ENCODE measurements at regions not wholly inside any gene's neighbourhood (a gene's known extent, or its start where the extent isn't known, plus 50 kb on each side); places are given as distances from the start of the nearest gene placed in this dataset.

- TF ChIP-seq SIN3A (IDR thresholded peaks at IDR 0.05; ENCODE audit: borderline replicate concordance, insufficient read depth, low read length) (no peak), POLR2AphosphoS5 (IDR thresholded peaks at IDR 0.05; ENCODE audit: low read depth, low read length) (no peak), TAF1 (IDR thresholded peaks at IDR 0.05; ENCODE audit: borderline replicate concordance, insufficient read depth, low read length) (no peak)
- TF ChIP-seq, protein P1, sequence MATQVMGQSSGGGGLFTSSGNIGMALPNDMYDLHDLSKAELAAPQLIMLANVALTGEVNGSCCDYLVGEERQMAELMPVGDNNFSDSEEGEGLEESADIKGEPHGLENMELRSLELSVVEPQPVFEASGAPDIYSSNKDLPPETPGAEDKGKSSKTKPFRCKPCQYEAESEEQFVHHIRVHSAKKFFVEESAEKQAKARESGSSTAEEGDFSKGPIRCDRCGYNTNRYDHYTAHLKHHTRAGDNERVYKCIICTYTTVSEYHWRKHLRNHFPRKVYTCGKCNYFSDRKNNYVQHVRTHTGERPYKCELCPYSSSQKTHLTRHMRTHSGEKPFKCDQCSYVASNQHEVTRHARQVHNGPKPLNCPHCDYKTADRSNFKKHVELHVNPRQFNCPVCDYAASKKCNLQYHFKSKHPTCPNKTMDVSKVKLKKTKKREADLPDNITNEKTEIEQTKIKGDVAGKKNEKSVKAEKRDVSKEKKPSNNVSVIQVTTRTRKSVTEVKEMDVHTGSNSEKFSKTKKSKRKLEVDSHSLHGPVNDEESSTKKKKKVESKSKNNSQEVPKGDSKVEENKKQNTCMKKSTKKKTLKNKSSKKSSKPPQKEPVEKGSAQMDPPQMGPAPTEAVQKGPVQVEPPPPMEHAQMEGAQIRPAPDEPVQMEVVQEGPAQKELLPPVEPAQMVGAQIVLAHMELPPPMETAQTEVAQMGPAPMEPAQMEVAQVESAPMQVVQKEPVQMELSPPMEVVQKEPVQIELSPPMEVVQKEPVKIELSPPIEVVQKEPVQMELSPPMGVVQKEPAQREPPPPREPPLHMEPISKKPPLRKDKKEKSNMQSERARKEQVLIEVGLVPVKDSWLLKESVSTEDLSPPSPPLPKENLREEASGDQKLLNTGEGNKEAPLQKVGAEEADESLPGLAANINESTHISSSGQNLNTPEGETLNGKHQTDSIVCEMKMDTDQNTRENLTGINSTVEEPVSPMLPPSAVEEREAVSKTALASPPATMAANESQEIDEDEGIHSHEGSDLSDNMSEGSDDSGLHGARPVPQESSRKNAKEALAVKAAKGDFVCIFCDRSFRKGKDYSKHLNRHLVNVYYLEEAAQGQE (IDR thresholded peaks at IDR 0.05; ENCODE audit: insufficient read depth in 1 of 2, low read depth in 2 of 2, low read length in 2 of 2), result no peak
Measured at GRCh38 chr3:194806991-194807630, 121.4 kb downstream of the FAM43A start.

Data from PFSK-1 (cell line).